ENCODE measurements at regions not wholly inside any gene's neighbourhood (a gene's known extent, or its start where the extent isn't known, plus 50 kb on each side); places are given as distances from the start of the nearest gene placed in this dataset.

DNA sequence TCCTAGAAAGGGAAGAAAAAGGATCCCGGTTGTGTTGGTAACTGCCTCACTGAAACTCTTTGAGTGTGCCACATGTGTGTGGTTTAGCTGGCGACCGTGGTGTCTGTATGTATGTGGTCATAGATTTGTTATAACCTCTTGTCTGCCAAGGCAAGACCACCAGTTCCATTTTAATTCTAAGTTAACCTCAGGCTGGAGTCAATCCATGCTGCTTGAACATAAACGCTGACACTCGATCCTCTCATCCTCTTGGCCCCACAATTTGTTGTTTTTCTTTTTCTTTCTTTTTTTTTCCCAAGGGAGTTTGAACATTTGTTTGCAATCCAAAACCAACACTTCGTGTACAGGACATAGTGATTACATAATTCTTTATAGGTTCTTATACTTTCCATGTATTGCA, 318.9 kb upstream of the JAG1 start:
- TF ChIP-seq, protein P1, sequence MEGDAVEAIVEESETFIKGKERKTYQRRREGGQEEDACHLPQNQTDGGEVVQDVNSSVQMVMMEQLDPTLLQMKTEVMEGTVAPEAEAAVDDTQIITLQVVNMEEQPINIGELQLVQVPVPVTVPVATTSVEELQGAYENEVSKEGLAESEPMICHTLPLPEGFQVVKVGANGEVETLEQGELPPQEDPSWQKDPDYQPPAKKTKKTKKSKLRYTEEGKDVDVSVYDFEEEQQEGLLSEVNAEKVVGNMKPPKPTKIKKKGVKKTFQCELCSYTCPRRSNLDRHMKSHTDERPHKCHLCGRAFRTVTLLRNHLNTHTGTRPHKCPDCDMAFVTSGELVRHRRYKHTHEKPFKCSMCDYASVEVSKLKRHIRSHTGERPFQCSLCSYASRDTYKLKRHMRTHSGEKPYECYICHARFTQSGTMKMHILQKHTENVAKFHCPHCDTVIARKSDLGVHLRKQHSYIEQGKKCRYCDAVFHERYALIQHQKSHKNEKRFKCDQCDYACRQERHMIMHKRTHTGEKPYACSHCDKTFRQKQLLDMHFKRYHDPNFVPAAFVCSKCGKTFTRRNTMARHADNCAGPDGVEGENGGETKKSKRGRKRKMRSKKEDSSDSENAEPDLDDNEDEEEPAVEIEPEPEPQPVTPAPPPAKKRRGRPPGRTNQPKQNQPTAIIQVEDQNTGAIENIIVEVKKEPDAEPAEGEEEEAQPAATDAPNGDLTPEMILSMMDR (IDR thresholded peaks at IDR 0.05): no peak
- TF ChIP-seq EP300 (IDR thresholded peaks at IDR 0.05) (no peak), POLR2AphosphoS5 (IDR thresholded peaks at IDR 0.05) (no peak)
